Skin of body (tissue), 1 donor: ENCODE measurements at regions not wholly inside any gene's neighbourhood (a gene's known extent, or its start where the extent isn't known, plus 50 kb on each side); places are given as distances from the start of the nearest gene placed in this dataset.
"Not testable (repeated sequence)": the region's sequence is repeated elsewhere in the genome, so short reads cannot be mapped to it uniquely, and the experiment has no call there.

Source experiments
- DNase-seq: peaks from one replicate; lab custom pipeline; 2025; lab: John Stamatoyannopoulos, UW

GRCh38 chr13:62502588-62502987, 1086.9 kb upstream of the PCDH20 start:
- DNase-seq = no peak

- no peak for DNase-seq
Observed at GRCh38 chr13:62489731-62490130, 1074.1 kb upstream of the PCDH20 start.

- DNase-seq = no peak
Observed at GRCh38 chr13:62483774-62484173, 1068.1 kb upstream of the PCDH20 start.

GRCh38 chr13:62482351-62482750, 1066.7 kb upstream of the PCDH20 start:
- DNase-seq = no peak

- DNase-seq = no peak
Observed at GRCh38 chr13:62473944-62474237, 1058.2 kb upstream of the PCDH20 start.

- no peak for DNase-seq
Observed at GRCh38 chr13:62473190-62473943, 1057.7 kb upstream of the PCDH20 start.

GRCh38 chr13:62453761-62454160, 1038.1 kb upstream of the PCDH20 start:
- no peak for DNase-seq

GRCh38 chr13:62450759-62451158, 1035.1 kb upstream of the PCDH20 start:
- DNase-seq = no peak

GRCh38 chr13:62447771-62448382, 1032.2 kb upstream of the PCDH20 start:
- DNase-seq = not testable (repeated sequence)

- no peak for DNase-seq
Observed at GRCh38 chr13:62444805-62445204, 1029.2 kb upstream of the PCDH20 start.

GRCh38 chr13:62434081-62434480, 1018.4 kb upstream of the PCDH20 start:
- DNase-seq = no peak

GRCh38 chr13:62433660-62434059, 1018.0 kb upstream of the PCDH20 start:
- no peak for DNase-seq

GRCh38 chr13:62432906-62433305, 1017.3 kb upstream of the PCDH20 start:
- DNase-seq = no peak

- no peak for DNase-seq
Observed at GRCh38 chr13:62432295-62432694, 1016.6 kb upstream of the PCDH20 start.

- no peak for DNase-seq
Observed at GRCh38 chr13:62431852-62432251, 1016.2 kb upstream of the PCDH20 start.

- no peak for DNase-seq
Observed at GRCh38 chr13:62418872-62419271, 1003.2 kb upstream of the PCDH20 start.

GRCh38 chr13:62418376-62418775, 1002.7 kb upstream of the PCDH20 start:
- DNase-seq = no peak

- no peak for DNase-seq
Observed at GRCh38 chr13:62407871-62408270, 992.2 kb upstream of the PCDH20 start.

- DNase-seq = no peak
Observed at GRCh38 chr13:62388515-62388914, 972.9 kb upstream of the PCDH20 start.

GRCh38 chr13:62387647-62388046, 972.0 kb upstream of the PCDH20 start:
- peak; percentile 4 for DNase-seq

- not testable (repeated sequence) for DNase-seq
Observed at GRCh38 chr13:62379241-62379640, 963.6 kb upstream of the PCDH20 start.

GRCh38 chr13:62377838-62378237, 962.2 kb upstream of the PCDH20 start:
- no peak for DNase-seq

- no peak for DNase-seq
Observed at GRCh38 chr13:62375653-62376052, 960.0 kb upstream of the PCDH20 start.
